GM04504 (cell line): ENCODE measurements at regions not wholly inside any gene's neighbourhood (a gene's known extent, or its start where the extent isn't known, plus 50 kb on each side); places are given as distances from the start of the nearest gene placed in this dataset.

Experiments used
- DNase-seq: peaks from one replicate; pipeline ENCODE4 v3.0.0-alpha.2; 2012; ENCODE audit warnings: low read depth

DNA sequence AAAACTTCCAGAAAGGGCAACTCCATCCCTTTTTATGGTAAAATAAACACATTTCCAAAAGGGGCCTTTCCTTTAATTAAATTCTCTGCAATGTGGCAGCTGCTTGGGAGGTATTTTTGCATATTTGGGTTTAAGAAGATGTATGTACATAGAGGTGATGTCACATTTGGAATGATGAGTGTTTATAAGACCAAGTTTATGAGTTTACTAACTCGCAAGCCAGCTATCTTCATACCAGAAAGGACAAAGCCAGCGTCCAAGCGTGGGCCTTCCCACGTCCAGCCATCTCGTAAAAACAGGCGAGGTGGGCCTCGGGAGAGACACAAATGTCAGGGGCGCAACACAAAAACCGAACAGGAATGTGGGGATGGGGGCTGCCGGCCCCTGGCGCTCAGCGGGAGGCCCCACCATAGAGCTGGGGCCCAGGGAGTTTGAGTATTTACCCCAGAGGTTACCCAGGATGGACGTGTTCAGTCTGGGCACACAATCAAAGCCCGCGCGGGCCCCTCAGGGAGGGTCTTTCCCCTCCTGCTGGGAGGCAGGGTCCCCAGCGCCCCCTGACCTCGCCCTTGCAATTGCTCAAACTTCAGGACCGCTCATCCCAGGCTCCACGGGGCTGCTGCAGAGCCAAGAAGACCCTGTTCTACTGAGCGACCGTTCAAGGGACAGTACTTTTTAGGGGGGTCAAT is 137.3 kb downstream of the TWIST2 start:
- no peak for DNase-seq

DNA sequence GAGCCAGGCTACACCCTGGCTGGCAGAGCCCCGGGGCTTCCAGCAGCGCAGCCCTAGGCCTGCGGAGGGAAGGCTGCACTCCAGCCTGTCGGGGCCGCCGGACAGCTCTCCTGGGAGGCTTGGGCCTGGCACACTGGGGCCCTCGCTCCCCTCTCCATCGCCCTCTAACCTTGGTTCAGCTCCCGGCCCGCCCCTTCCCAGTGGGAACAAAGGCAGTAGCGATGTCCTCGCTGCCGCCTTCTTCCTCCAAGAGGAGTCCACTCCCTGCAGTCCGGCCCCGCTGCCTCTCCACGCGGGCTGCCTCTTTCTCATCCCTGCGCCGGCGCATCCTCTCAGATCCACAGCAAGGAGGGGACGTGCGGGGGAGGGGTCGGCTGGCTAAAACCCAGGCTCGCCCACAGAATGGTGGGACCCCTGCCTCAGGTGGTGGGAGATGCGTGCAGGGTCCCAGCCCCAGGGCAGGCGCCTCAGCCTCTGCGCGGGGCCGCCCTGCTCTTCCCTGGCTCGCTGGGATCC is 138.1 kb downstream of the TWIST2 start:
- DNase-seq, result no peak

GRCh38 chr2:238986491-238987351 is 138.8 kb downstream of the TWIST2 start:
- no peak for DNase-seq

DNA sequence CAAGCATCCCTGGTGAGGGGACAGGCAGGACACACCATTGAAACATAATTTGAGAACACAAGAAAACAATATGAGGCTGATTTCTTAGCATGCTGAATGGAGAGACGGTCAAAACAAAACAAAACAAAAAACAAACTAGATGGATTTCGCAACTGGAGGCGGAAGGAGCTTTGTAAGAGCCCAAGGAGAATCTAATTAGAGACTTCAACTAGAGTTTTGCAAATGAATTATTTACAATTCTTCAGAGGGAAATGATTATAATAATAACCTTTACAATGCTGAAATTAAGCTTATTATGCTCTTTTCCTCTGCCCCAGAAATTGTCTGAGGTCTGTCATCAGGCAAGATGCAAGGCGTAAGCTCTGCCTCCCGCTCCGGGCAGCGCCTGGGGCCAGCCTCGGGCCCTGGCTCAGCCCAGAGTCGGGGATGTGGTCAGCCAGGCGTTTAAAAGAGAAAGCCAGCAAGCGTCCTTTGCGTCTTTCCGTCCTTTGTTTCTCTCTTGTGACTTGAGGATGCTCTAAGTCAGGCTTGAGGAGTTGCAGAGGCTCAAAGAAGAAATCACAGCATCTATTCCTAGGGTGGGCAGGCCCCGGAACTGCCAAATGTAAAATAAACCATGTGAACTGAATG is 139.6 kb downstream of the TWIST2 start:
- DNase-seq, result no peak

DNA sequence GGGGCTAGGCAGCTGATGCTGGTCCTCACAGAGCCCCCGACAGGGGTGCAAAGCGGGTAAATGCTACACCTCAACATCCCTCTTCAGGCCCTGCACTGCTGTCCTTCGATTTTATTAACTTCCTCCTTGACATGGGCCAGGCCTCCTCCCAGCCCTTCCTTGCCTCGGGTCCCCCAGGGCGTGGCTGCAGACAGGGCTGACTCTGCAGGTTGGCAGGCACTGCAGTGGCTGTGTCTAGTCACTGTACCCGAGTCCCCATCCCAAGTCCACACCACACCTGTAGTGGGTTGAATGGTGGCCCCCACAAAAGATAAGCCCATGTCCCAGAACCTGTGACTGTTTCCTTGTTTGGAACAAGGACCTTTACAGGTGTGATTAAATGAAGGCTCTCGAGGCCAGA is 140.2 kb downstream of the TWIST2 start:
- DNase-seq, result no peak

DNA sequence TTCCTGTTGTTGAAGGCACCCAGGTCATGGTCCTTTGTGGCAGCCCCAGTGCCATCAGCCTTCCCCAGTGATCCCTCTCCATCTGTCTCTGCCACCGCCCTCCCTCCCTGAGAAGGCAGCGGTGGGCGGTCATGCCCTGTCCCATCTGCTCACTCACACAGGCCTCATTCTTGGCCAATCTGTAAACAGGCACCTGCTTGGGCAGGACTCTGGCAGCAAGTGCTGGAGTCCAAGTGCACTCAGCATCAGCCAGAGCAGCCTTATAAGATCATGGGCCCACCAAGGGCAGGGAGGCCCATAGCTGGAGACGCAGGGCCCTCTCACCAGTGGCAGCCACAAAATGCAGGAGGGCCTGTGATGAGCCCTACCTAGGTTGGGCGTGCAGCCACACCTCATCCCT is 140.9 kb downstream of the TWIST2 start:
- DNase-seq, result no peak

DNA sequence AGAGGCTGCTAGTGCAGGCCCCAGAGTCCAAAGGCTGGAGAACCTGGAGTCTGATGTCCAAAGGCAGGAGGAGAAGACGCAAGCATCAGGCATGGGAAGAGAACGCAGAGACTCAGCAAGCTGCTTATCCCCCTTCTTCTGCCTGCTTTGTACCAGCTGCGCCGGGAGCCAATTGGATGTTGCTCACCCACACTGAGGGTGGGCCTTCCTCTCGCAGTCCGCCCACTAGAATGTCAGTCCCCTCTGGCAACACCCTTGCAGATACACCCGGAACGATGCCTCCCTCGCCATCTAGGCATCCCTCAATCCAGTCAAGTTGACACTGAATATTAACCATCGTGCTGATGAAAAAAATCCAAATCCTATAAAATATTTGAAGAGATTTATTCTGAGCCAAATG is 141.6 kb downstream of the TWIST2 start:
- no peak for DNase-seq

DNA sequence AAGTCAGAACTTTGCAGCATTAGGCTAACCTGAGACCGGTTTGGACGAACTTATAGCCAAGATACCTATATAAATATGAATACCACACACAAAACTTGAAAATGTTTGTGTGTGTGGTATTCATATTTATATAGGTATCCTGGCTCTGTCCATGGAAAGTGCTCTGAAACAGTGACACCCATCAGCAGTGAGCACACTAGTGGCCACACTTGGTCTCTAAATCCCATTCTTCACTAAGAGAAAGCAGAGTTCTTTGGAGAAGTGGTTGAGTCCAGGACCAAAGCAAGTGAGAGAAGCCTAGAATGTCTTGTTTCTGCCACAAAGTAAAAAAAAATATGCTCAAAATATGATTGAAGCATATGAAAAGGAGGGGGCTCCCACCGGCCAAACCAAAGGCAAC is 146.5 kb downstream of the TWIST2 start:
- no peak for DNase-seq

GRCh38 chr2:238994876-238995275 is 147.0 kb downstream of the TWIST2 start:
- DNase-seq, result no peak

GRCh38 chr2:238995634-238996033 is 147.7 kb downstream of the TWIST2 start:
- DNase-seq, result no peak

DNA sequence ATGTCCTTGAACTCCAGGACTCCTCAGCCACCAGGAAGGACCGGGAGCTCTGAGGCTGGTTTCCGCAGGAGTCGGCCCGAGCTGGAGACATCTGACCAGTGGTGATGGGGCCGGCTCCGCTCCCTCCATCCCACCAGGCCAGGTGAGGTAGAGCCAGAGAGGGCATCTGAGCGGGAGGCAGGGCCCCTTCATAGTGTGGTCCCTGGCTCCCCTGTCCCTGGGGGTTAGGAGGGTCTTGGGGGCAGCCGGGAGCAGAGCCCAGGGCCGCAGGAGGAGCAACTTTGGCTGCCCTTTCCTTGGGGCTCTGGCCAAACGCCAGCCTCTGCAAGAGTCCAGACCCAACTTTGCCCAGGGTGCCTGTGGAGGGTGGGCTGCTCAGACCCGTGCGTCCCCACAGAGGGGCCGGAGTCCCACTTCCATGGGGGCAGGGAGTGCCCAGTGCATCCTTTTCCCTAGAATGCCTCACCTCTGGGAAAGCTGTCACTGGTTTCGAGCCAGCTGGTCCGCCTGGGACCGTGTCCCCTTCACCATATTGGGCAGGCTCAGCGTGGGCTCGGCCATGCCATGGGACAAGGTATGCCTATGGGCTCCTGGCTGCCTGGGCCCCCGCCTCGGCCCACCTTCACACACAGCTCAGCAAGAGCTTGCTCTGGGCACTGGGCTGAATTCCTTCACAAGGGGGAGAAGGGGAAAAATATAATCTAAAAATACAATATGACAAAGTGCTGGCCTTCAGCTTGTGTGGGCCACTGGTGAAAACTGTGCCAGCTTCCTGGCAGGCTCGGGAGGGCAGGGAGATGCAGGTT is 148.6 kb downstream of the TWIST2 start:
- no peak for DNase-seq

DNA sequence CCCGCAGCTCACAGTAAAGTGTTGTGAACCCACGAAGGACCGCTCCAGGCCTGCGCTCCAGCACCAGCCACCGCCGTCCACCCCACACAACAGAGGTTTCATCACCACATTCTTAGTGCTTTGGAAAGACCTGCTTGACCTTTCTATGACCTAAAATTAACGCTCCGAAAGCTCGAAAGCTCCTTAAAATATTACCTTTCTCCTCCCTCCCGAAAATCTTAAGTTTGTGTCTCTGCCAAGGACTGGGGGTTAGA is 149.2 kb downstream of the TWIST2 start:
- no peak for DNase-seq

- no peak for DNase-seq
Measured at GRCh38 chr2:238997684-238998083, 149.8 kb downstream of the TWIST2 start.
